ENCODE measurements at regions not wholly inside any gene's neighbourhood (a gene's known extent, or its start where the extent isn't known, plus 50 kb on each side); places are given as distances from the start of the nearest gene placed in this dataset.

- TF ChIP-seq CTCF (IDR thresholded peaks at IDR 0.05) (no peak), POLR2A (IDR thresholded peaks at IDR 0.05) (no peak)
These were observed 412.8 kb downstream of the DIPK2A start for GRCh38 chr3:144384241-144384979.
